ENCODE measurements at regions not wholly inside any gene's neighbourhood (a gene's known extent, or its start where the extent isn't known, plus 50 kb on each side); places are given as distances from the start of the nearest gene placed in this dataset.

- Histone ChIP-seq H3F3A (ENCODE audit: low read depth) (no peaks in the 10 kb centered on the region), H3K4me1 (ENCODE audit: insufficient read depth, low read length, poor library complexity, severe bottlenecking) (no peaks in the 10 kb centered on the region), H3K27me3 (ENCODE audit: insufficient read depth, low read length, poor library complexity, severe bottlenecking) (peaks cover 3% of the 10 kb centered on the region), H2AFZ (ENCODE audit: low read length) (no peak overlapping the region), H3K36me3 (ENCODE audit: insufficient read depth, low read length) (no peaks in the 10 kb centered on the region), H4K20me1 (ENCODE audit: insufficient read depth, low read length, poor library complexity, severe bottlenecking) (no peaks in the 10 kb centered on the region), H3K9me2 (replicated peaks; ENCODE audit: low read depth, low read length) (no peaks in the 10 kb centered on the region), H3K9ac (ENCODE audit: low read depth, low read length, poor library complexity, severe bottlenecking) (no peak overlapping the region), H3K4me3 (ENCODE audit: low read length, poor library complexity, severe bottlenecking) (no peak overlapping the region), H3K9me3 (ENCODE audit: insufficient read depth, low read depth, low read length) (no peaks in the 10 kb centered on the region), H3K79me2 (ENCODE audit: insufficient read depth, low read length) (no peaks in the 10 kb centered on the region), H3K4me2 (ENCODE audit: low read depth, low read length, poor library complexity, severe bottlenecking) (no peak overlapping the region)
- no peak for TF ChIP-seq EZH2phosphoT487 (IDR thresholded peaks at IDR 0.05; ENCODE audit: borderline replicate concordance)
- TF ChIP-seq, protein P1, sequence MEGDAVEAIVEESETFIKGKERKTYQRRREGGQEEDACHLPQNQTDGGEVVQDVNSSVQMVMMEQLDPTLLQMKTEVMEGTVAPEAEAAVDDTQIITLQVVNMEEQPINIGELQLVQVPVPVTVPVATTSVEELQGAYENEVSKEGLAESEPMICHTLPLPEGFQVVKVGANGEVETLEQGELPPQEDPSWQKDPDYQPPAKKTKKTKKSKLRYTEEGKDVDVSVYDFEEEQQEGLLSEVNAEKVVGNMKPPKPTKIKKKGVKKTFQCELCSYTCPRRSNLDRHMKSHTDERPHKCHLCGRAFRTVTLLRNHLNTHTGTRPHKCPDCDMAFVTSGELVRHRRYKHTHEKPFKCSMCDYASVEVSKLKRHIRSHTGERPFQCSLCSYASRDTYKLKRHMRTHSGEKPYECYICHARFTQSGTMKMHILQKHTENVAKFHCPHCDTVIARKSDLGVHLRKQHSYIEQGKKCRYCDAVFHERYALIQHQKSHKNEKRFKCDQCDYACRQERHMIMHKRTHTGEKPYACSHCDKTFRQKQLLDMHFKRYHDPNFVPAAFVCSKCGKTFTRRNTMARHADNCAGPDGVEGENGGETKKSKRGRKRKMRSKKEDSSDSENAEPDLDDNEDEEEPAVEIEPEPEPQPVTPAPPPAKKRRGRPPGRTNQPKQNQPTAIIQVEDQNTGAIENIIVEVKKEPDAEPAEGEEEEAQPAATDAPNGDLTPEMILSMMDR (conservative IDR thresholded peaks at IDR 0.05; ENCODE audit: low read length), result no peak
Observed at GRCh38 chr15:94644433-94644832, 413.1 kb downstream of the MCTP2 start.

- Histone ChIP-seq H3K9ac (ENCODE audit: low read depth, low read length, poor library complexity, severe bottlenecking) (no peak overlapping the region), H3K4me2 (ENCODE audit: low read depth, low read length, poor library complexity, severe bottlenecking) (no peak overlapping the region), H3K4me1 (ENCODE audit: insufficient read depth, low read length, poor library complexity, severe bottlenecking) (no peaks in the 10 kb centered on the region), H3K27me3 (ENCODE audit: insufficient read depth, low read length, poor library complexity, severe bottlenecking) (peaks cover 30% of the 10 kb centered on the region), H3K4me3 (ENCODE audit: low read length, poor library complexity, severe bottlenecking) (no peak overlapping the region), H3K9me2 (replicated peaks; ENCODE audit: low read depth, low read length) (no peaks in the 10 kb centered on the region), H3K79me2 (ENCODE audit: insufficient read depth, low read length) (no peaks in the 10 kb centered on the region), H2AFZ (ENCODE audit: low read length) (no peak overlapping the region), H3K9me3 (ENCODE audit: insufficient read depth, low read depth, low read length) (no peaks in the 10 kb centered on the region), H4K20me1 (ENCODE audit: insufficient read depth, low read length, poor library complexity, severe bottlenecking) (no peaks in the 10 kb centered on the region), H3K36me3 (ENCODE audit: insufficient read depth, low read length) (no peaks in the 10 kb centered on the region), H3F3A (ENCODE audit: low read depth) (no peaks in the 10 kb centered on the region; the same call in 1 of the 2 replicates)
- TF ChIP-seq, protein P1 (conservative IDR thresholded peaks at IDR 0.05; ENCODE audit: low read length), result no peak
- TF ChIP-seq EZH2phosphoT487 (IDR thresholded peaks at IDR 0.05; ENCODE audit: borderline replicate concordance), result no peak
Observed at GRCh38 chr15:94653071-94653470, 421.7 kb downstream of the MCTP2 start.

- Histone ChIP-seq H4K20me1 (ENCODE audit: insufficient read depth, low read length, poor library complexity, severe bottlenecking) (no peaks in the 10 kb centered on the region), H3K4me1 (ENCODE audit: insufficient read depth, low read length, poor library complexity, severe bottlenecking) (no peaks in the 10 kb centered on the region), H3K9me2 (replicated peaks; ENCODE audit: low read depth, low read length) (no peaks in the 10 kb centered on the region), H3K79me2 (ENCODE audit: insufficient read depth, low read length) (no peaks in the 10 kb centered on the region), H3K4me2 (ENCODE audit: low read depth, low read length, poor library complexity, severe bottlenecking) (no peak overlapping the region), H3K27me3 (ENCODE audit: insufficient read depth, low read length, poor library complexity, severe bottlenecking) (peaks cover 30% of the 10 kb centered on the region), H3K4me3 (ENCODE audit: low read length, poor library complexity, severe bottlenecking) (no peak overlapping the region), H3K9me3 (ENCODE audit: insufficient read depth, low read depth, low read length) (no peaks in the 10 kb centered on the region), H2AFZ (ENCODE audit: low read length) (no peak overlapping the region), H3K9ac (ENCODE audit: low read depth, low read length, poor library complexity, severe bottlenecking) (no peak overlapping the region), H3K36me3 (ENCODE audit: insufficient read depth, low read length) (no peaks in the 10 kb centered on the region), H3F3A (ENCODE audit: low read depth) (no peaks in the 10 kb centered on the region; the same call in 1 of the 2 replicates)
- no peak for TF ChIP-seq EZH2phosphoT487 (IDR thresholded peaks at IDR 0.05; ENCODE audit: borderline replicate concordance)
- TF ChIP-seq, protein P1 (conservative IDR thresholded peaks at IDR 0.05; ENCODE audit: low read length), result no peak
Observed at GRCh38 chr15:94655249-94655880, 424.0 kb downstream of the MCTP2 start.
